WTC11 (cell line): ENCODE measurements at regions not wholly inside any gene's neighbourhood (a gene's known extent, or its start where the extent isn't known, plus 50 kb on each side); places are given as distances from the start of the nearest gene placed in this dataset.

Experiments
- ATAC-seq: fragments of 200-7000 bp; cut with Tn5 transposase; 2 replicates; pipeline ENCODE4 v1.10.0; 2021; ENCODE audit warnings: mild to moderate bottlenecking, moderate library complexity
- CTCF ChIA-PET: fragments of 300-600 bp; sonication (Branson Sonifier 250); formaldehyde crosslinking; loops from one replicate; lab custom pipeline; 2021; ENCODE audit warnings: antibody characterized with exemption; lab: Charles Lee
- POLR2A ChIA-PET: fragments of 350-600 bp; sonication (Branson Sonifier 250); formaldehyde crosslinking; loops from one replicate; lab custom pipeline; 2021; ENCODE audit warnings: antibody characterized with exemption; lab: Charles Lee
- DNase-seq: peaks from one replicate; pipeline ENCODE4 v3.0.0; 2021; ENCODE audit warnings: low spot score
- H3K27ac Mint-ChIP-seq: 2 replicates; pipeline ENCODE4 v1.8.0; 2021; ENCODE audit warnings: mixed read lengths
- H3K27me3 Mint-ChIP-seq: 2 replicates; pipeline ENCODE4 v1.8.0; 2021; ENCODE audit warnings: low read depth, mild to moderate bottlenecking, moderate library complexity, mixed read lengths
- H3K36me3 Mint-ChIP-seq: 2 replicates; pipeline ENCODE4 v1.8.0; 2021; ENCODE audit warnings: mixed read lengths
- H3K4me1 Mint-ChIP-seq: 2 replicates; pipeline ENCODE4 v1.8.0; 2022; ENCODE audit warnings: mixed read lengths
- H3K4me3 Mint-ChIP-seq: 2 replicates; pipeline ENCODE4 v1.8.0; 2021; ENCODE audit warnings: mild to moderate bottlenecking, moderate library complexity, mixed read lengths
- H3K9me3 Mint-ChIP-seq: 2 replicates; pipeline ENCODE4 v1.8.0; 2021; ENCODE audit warnings: mixed read lengths
- ARID4B ChIP-seq: sonication (generic); formaldehyde crosslinking; IDR thresholded peaks from 2 replicates; pipeline ENCODE4 v1.8.0; 2023; ENCODE audit warnings: missing genetic modification reagents, mild to moderate bottlenecking, borderline replicate concordance
- ATF1 ChIP-seq: sonication (generic); formaldehyde crosslinking; IDR thresholded peaks from 2 replicates; pipeline ENCODE4 v1.8.1; 2023; ENCODE audit warnings: mild to moderate bottlenecking, moderate library complexity, missing genetic modification reagents
- CREB1 ChIP-seq: sonication (generic); formaldehyde crosslinking; IDR thresholded peaks from 2 replicates; pipeline ENCODE4 v1.8.0; 2023; ENCODE audit warnings: mild to moderate bottlenecking, missing genetic modification reagents
- GRHL2 ChIP-seq: fragments of 250-450 bp; sonication (Bioruptor Pico); IDR thresholded peaks from 2 replicates; pipeline ENCODE4 v1.8.0; 2022; ENCODE audit warnings: mild to moderate bottlenecking, moderate library complexity; ENCODE audit not compliant: insufficient replicate concordance, severe bottlenecking
- KAT7 ChIP-seq: sonication (generic); formaldehyde crosslinking; IDR thresholded peaks from 2 replicates; pipeline ENCODE4 v1.8.1; 2023; ENCODE audit warnings: missing genetic modification reagents, mild to moderate bottlenecking, borderline replicate concordance
- MXD4 ChIP-seq: fragments of 250-450 bp; sonication (Bioruptor Pico); IDR thresholded peaks from 2 replicates; pipeline ENCODE4 v1.8.0; 2021; ENCODE audit warnings: mild to moderate bottlenecking, moderate library complexity, borderline replicate concordance
- RELA ChIP-seq: sonication (generic); formaldehyde crosslinking; IDR thresholded peaks from 2 replicates; pipeline ENCODE4 v1.8.1; 2022; ENCODE audit warnings: missing genetic modification reagents, mild to moderate bottlenecking, borderline replicate concordance
- RORB ChIP-seq: fragments of 250-450 bp; sonication (Bioruptor Pico); IDR thresholded peaks from 2 replicates; pipeline ENCODE4 v1.9.0; 2021; ENCODE audit warnings: mild to moderate bottlenecking
- TCF7 ChIP-seq: sonication (generic); formaldehyde crosslinking; IDR thresholded peaks from 2 replicates; pipeline ENCODE4 v1.8.0; 2022; ENCODE audit warnings: mild to moderate bottlenecking, low read depth, missing genetic modification reagents, moderate library complexity
- TEAD1 ChIP-seq: sonication (generic); formaldehyde crosslinking; IDR thresholded peaks from 2 replicates; pipeline ENCODE4 v1.8.0; 2022; ENCODE audit warnings: mild to moderate bottlenecking, missing genetic modification reagents
- USF2 ChIP-seq: sonication (generic); formaldehyde crosslinking; IDR thresholded peaks from 2 replicates; pipeline ENCODE4 v1.8.1; 2023; ENCODE audit warnings: mild to moderate bottlenecking, missing genetic modification reagents, moderate library complexity
- ZNF121 ChIP-seq: sonication (generic); formaldehyde crosslinking; IDR thresholded peaks from 2 replicates; pipeline ENCODE4 v1.8.0; 2023; ENCODE audit warnings: missing genetic modification reagents
- ZNF219 ChIP-seq: sonication (generic); formaldehyde crosslinking; IDR thresholded peaks from 2 replicates; pipeline ENCODE4 v1.8.0; 2023; ENCODE audit warnings: missing genetic modification reagents, mild to moderate bottlenecking, borderline replicate concordance
- ZNF263 ChIP-seq: sonication (generic); formaldehyde crosslinking; IDR thresholded peaks from 2 replicates; pipeline ENCODE4 v1.8.1; 2022; ENCODE audit warnings: low read depth, mild to moderate bottlenecking, moderate library complexity, missing genetic modification reagents
- ZNF671 ChIP-seq: fragments of 250-450 bp; sonication (Bioruptor Pico); IDR thresholded peaks from 2 replicates; pipeline ENCODE4 v1.8.0; 2021; ENCODE audit warnings: mild to moderate bottlenecking
- TF ChIP-seq, protein P1 (sequence below): fragments of 250-450 bp; sonication (Bioruptor Pico); IDR thresholded peaks from 2 replicates; pipeline ENCODE4 v1.9.0; 2021; ENCODE audit warnings: mild to moderate bottlenecking, borderline replicate concordance
- TF ChIP-seq, protein P2 (sequence below): sonication (generic); formaldehyde crosslinking; IDR thresholded peaks from 2 replicates; pipeline ENCODE4 v1.8.1; 2022; ENCODE audit warnings: low read depth, mild to moderate bottlenecking, moderate library complexity, missing genetic modification reagents, borderline replicate concordance

DNA sequence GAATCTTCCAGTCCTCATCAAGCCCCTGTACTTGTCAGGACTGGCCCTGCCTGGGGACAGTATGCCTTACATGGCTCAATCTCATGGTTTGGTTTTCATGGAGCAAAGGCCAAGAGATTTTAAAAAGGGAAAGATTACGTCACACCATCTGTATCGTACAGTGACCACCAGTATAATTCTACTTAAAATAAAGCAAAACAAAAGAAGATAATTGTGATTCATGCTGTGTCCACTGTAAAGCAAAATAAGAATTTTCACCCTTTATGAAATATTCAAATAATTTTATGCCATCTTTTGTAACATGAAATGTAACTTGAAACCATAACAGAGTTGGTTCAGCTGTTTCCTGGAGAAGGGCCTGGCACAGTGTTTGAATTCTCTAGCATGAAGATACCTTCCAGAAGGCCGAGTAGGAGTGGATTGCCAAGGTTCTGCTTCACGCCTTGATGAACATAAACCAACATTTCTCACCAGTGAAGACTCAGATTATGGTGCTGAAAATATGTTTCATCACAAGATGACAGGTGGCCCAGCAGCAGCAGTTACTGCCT is 486.5 kb downstream of the RFPL4B start:
- ChIA-PET POLR2A (no interaction called here), CTCF (no interaction called here)
- no peak for DNase-seq
- no peaks in the 10 kb centered on the region for H3K9me3 Mint-ChIP-seq
- no peaks in the 10 kb centered on the region for H3K27me3 Mint-ChIP-seq
- H3K4me1 Mint-ChIP-seq, result peaks cover 7% of the 10 kb centered on the region
- no peak overlapping the region for H3K27ac Mint-ChIP-seq
- H3K4me3 Mint-ChIP-seq, result no peak overlapping the region
- no peak for ATAC-seq
- TF ChIP-seq GRHL2 (no peak), TEAD1 (CRISPR knock-in tag) (no peak), RELA (CRISPR knock-in tag) (no peak), ZNF121 (no peak)
- TF ChIP-seq, all 79 proteins: peak for 0
- no peaks in the 10 kb centered on the region for H3K36me3 Mint-ChIP-seq

DNA sequence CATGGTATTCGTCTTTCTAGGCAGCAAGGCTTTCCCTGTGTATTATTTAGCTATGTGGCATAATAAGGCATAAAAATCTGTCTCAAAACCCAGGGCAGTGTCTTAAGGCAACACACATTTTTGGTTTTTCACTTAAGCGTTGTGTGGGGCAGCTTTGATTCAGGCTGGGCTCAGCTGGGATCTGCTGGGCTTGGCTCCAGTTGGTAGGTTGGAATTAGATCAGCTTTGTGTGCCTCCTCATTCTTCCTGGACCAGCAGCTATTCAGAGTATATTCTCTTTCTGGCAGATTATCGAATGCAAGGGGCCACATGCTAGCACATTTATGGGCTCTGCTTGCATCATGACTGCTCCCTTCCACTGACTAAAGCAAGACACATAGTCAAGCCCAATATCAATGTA is 487.9 kb downstream of the RFPL4B start:
- no peaks in the 10 kb centered on the region for H3K9me3 Mint-ChIP-seq
- no peak overlapping the region for H3K27ac Mint-ChIP-seq
- ChIA-PET POLR2A (no interaction called here), CTCF (no interaction called here)
- DNase-seq (no peak), ATAC-seq (no peak)
- no peaks in the 10 kb centered on the region for H3K27me3 Mint-ChIP-seq
- no peaks in the 10 kb centered on the region for H3K4me1 Mint-ChIP-seq
- no peak overlapping the region for H3K4me3 Mint-ChIP-seq
- TF ChIP-seq ZNF671, result no peak
- H3K36me3 Mint-ChIP-seq, result no peaks in the 10 kb centered on the region

DNA sequence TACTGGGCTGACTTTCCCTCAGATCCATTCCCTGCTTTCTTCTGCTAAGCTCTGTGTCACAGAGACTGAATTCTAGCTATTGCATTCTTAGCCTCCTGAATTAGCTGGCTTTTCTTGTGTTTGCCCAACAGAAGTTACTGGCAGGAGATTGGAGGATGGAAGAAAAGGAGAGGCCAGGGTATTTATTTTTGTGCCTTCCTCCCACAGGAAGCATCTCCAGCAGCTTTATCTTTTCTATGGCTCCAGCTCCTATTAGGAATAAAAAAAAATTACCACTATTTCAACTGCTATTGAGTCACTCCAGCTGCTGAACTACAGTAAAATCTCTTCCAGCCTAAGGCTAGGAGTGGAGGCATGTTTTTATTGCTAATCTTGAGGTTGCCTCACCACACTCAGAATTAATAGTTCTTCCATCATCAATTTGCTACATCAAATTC is 492.4 kb downstream of the RFPL4B start:
- POLR2A ChIA-PET, result no interaction called here
- no peaks in the 10 kb centered on the region for H3K36me3 Mint-ChIP-seq
- TF ChIP-seq RORB (CRISPR knock-in tag) (no peak), CREB1 (no peak), ATF1 (CRISPR knock-in tag) (no peak), TCF7 (CRISPR knock-in tag) (no peak), USF2 (no peak), ZNF219 (CRISPR knock-in tag) (no peak), MXD4 (CRISPR knock-in tag) (no peak), ZNF263 (CRISPR knock-in tag) (no peak), KAT7 (no peak), TEAD1 (CRISPR knock-in tag) (no peak), ARID4B (CRISPR knock-in tag) (no peak)
- TF ChIP-seq, protein P1, sequence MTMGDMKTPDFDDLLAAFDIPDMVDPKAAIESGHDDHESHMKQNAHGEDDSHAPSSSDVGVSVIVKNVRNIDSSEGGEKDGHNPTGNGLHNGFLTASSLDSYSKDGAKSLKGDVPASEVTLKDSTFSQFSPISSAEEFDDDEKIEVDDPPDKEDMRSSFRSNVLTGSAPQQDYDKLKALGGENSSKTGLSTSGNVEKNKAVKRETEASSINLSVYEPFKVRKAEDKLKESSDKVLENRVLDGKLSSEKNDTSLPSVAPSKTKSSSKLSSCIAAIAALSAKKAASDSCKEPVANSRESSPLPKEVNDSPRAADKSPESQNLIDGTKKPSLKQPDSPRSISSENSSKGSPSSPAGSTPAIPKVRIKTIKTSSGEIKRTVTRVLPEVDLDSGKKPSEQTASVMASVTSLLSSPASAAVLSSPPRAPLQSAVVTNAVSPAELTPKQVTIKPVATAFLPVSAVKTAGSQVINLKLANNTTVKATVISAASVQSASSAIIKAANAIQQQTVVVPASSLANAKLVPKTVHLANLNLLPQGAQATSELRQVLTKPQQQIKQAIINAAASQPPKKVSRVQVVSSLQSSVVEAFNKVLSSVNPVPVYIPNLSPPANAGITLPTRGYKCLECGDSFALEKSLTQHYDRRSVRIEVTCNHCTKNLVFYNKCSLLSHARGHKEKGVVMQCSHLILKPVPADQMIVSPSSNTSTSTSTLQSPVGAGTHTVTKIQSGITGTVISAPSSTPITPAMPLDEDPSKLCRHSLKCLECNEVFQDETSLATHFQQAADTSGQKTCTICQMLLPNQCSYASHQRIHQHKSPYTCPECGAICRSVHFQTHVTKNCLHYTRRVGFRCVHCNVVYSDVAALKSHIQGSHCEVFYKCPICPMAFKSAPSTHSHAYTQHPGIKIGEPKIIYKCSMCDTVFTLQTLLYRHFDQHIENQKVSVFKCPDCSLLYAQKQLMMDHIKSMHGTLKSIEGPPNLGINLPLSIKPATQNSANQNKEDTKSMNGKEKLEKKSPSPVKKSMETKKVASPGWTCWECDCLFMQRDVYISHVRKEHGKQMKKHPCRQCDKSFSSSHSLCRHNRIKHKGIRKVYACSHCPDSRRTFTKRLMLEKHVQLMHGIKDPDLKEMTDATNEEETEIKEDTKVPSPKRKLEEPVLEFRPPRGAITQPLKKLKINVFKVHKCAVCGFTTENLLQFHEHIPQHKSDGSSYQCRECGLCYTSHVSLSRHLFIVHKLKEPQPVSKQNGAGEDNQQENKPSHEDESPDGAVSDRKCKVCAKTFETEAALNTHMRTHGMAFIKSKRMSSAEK (CRISPR knock-in tag), result no peak
- TF ChIP-seq, protein P2, sequence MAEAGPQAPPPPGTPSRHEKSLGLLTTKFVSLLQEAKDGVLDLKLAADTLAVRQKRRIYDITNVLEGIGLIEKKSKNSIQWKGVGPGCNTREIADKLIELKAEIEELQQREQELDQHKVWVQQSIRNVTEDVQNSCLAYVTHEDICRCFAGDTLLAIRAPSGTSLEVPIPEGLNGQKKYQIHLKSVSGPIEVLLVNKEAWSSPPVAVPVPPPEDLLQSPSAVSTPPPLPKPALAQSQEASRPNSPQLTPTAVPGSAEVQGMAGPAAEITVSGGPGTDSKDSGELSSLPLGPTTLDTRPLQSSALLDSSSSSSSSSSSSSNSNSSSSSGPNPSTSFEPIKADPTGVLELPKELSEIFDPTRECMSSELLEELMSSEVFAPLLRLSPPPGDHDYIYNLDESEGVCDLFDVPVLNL, result no peak
- H3K27ac Mint-ChIP-seq, result no peak overlapping the region
- CTCF ChIA-PET, result interaction anchor here (0.7 kb wide), 1 partner anchor 44 kb away, joined by 5 read pairs; no protein-coding TSS in a partner anchor
- no peaks in the 10 kb centered on the region for H3K27me3 Mint-ChIP-seq
- no peak overlapping the region for H3K4me3 Mint-ChIP-seq
- ATAC-seq (no peak), DNase-seq (no peak)
- no peaks in the 10 kb centered on the region for H3K4me1 Mint-ChIP-seq
- peaks cover 8% of the 10 kb centered on the region for H3K9me3 Mint-ChIP-seq
